ENCODE measurements at regions not wholly inside any gene's neighbourhood (a gene's known extent, or its start where the extent isn't known, plus 50 kb on each side); places are given as distances from the start of the nearest gene placed in this dataset.

DNA sequence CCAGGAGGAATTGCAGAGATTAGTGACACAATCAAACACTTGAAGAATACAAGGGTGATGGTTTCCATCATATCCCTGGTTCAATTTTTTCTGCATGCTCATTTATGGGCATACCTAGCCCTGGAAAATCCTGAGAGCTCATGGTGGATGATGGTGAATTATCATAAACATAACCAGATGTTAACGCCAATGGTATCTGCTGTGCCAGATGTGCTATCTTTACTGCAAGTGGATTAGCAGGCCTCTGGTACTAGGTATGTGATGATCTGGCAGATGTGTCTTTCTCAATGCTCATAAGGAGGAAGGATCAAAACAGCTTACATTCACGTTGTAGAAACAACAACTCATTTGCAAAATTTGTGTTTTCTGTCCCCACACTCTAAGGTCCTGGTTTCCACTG is 150.5 kb downstream of the FZD1 start:
- intact Hi-C loops (cut with micrococcal nuclease) = no loop called here
- ChIA-PET RAD21 (ENCODE audit: low non-redundant PET in 1 of 2, low total read pairs in 2 of 2, uncharacterized antibody in 2 of 2, unreplicated experiment in 2 of 2) (no interaction called here), POLR2A (no interaction called here), CTCF (no interaction called here)
- Histone ChIP-seq H3K9me2 (ENCODE audit: insufficient read depth) (no peaks in the 10 kb centered on the region), H3K36me3 (ENCODE audit: control insufficient read depth in 1 of 2, insufficient read depth in 2 of 2, low read length in 2 of 2) (no peaks in the 10 kb centered on the region), H3K27ac (ENCODE audit: low read depth, low read length) (no peak overlapping the region), H3K9ac (ENCODE audit: low read length) (no peak overlapping the region), H3K4me3 (replicated peaks in 1 of 2; ENCODE audit: low read depth in 1 of 2, low read length in 2 of 2) (no peak overlapping the region), H4K20me1 (ENCODE audit: insufficient read depth) (no peaks in the 10 kb centered on the region), H3K79me2 (ENCODE audit: insufficient read depth, low read length) (no peaks in the 10 kb centered on the region), H3K27me3 (ENCODE audit: insufficient read depth, low read length) (peaks cover 39% of the 10 kb centered on the region; the same call in 1 of the 2 replicates), H3K4me1 (ENCODE audit: control insufficient read depth in 1 of 2, insufficient read depth in 2 of 2, low read length in 2 of 2) (no peaks in the 10 kb centered on the region), H2AFZ (ENCODE audit: low read depth, low read length, poor library complexity, severe bottlenecking) (no peak overlapping the region), H3K4me2 (ENCODE audit: low read length) (no peak overlapping the region), H3K9me3 (ENCODE audit: control insufficient read depth in 1 of 2, insufficient read depth in 1 of 2, low read depth in 1 of 2, low read length in 2 of 2) (no peaks in the 10 kb centered on the region)
- no TSS peak for BruUV-seq (replicated peaks)
- DNase-seq (ENCODE audit: low read depth, low spot score) (no peak), ATAC-seq (no peak)
- TF ChIP-seq SP1 (IDR thresholded peaks at IDR 0.05; ENCODE audit: low read depth) (no peak), ELF1 (IDR thresholded peaks at IDR 0.05; ENCODE audit: borderline replicate concordance, low read depth) (no peak)

DNA sequence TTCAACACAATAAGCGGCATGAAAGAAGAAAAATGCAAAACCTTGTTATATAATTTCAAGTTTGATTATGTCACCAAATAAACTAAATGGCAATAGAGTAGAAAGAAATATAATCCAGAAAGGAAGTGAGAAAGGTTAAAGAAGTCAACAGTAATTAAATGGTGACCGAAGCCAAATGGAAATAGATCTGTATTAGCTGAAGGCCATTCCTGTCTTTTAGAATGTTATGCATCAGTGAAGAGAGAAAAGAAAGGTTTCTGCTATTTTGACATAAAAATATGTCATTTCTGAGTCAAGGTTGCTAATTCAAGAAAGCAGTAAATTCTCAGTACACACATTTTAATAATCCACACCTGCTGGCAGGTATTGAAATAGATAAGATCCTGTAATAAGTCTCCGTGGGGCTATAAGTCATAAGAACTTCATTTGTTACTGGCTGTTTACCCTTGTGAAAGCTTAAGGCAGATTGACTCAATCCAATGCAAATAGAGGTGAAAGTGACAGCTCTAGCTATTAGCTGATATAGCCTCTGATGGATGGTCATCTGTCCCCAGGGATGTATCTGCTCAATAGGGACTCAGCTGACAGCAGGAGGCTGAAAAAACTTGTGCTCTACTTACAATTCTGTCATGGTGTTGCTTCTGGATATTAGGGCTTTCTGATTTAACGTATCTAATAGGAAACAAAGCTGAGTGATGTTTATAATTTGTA is 152.1 kb downstream of the FZD1 start:
- CTCF ChIA-PET = no interaction called here
- no peak overlapping the region for H3K9ac ChIP-seq (ENCODE audit: low read length)
- H3K9me2 ChIP-seq (ENCODE audit: insufficient read depth) = no peaks in the 10 kb centered on the region
- no peaks in the 10 kb centered on the region for H3K4me1 ChIP-seq (ENCODE audit: control insufficient read depth in 1 of 2, insufficient read depth in 2 of 2, low read length in 2 of 2)
- H2AFZ ChIP-seq (ENCODE audit: low read depth, low read length, poor library complexity, severe bottlenecking) = no peak overlapping the region
- ATAC-seq (no peak), DNase-seq (ENCODE audit: low read depth, low spot score) (no peak)
- no peaks in the 10 kb centered on the region for H3K79me2 ChIP-seq (ENCODE audit: insufficient read depth, low read length)
- no TSS peak for BruUV-seq (replicated peaks)
- no peak overlapping the region for H3K4me2 ChIP-seq (ENCODE audit: low read length)
- no peak overlapping the region for H3K27ac ChIP-seq (ENCODE audit: low read depth, low read length)
- no peak for TF ChIP-seq FOSL1 (IDR thresholded peaks at IDR 0.05; ENCODE audit: low read depth)
- TF ChIP-seq, protein P1, sequence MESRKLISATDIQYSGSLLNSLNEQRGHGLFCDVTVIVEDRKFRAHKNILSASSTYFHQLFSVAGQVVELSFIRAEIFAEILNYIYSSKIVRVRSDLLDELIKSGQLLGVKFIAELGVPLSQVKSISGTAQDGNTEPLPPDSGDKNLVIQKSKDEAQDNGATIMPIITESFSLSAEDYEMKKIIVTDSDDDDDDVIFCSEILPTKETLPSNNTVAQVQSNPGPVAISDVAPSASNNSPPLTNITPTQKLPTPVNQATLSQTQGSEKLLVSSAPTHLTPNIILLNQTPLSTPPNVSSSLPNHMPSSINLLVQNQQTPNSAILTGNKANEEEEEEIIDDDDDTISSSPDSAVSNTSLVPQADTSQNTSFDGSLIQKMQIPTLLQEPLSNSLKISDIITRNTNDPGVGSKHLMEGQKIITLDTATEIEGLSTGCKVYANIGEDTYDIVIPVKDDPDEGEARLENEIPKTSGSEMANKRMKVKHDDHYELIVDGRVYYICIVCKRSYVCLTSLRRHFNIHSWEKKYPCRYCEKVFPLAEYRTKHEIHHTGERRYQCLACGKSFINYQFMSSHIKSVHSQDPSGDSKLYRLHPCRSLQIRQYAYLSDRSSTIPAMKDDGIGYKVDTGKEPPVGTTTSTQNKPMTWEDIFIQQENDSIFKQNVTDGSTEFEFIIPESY (IDR thresholded peaks at IDR 0.05; ENCODE audit: extremely low read depth, insufficient replicate concordance, low read length) = no peak
- TF ChIP-seq, protein P2, sequence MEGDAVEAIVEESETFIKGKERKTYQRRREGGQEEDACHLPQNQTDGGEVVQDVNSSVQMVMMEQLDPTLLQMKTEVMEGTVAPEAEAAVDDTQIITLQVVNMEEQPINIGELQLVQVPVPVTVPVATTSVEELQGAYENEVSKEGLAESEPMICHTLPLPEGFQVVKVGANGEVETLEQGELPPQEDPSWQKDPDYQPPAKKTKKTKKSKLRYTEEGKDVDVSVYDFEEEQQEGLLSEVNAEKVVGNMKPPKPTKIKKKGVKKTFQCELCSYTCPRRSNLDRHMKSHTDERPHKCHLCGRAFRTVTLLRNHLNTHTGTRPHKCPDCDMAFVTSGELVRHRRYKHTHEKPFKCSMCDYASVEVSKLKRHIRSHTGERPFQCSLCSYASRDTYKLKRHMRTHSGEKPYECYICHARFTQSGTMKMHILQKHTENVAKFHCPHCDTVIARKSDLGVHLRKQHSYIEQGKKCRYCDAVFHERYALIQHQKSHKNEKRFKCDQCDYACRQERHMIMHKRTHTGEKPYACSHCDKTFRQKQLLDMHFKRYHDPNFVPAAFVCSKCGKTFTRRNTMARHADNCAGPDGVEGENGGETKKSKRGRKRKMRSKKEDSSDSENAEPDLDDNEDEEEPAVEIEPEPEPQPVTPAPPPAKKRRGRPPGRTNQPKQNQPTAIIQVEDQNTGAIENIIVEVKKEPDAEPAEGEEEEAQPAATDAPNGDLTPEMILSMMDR (IDR thresholded peaks at IDR 0.05 in 2 of 3, conservative IDR thresholded peaks at IDR 0.05 in 1 of 3; ENCODE audit: borderline replicate concordance in 1 of 3, insufficient read depth in 1 of 3, low read depth in 2 of 3, low read length in 2 of 3) = no peak
- TF ChIP-seq, protein P3, sequence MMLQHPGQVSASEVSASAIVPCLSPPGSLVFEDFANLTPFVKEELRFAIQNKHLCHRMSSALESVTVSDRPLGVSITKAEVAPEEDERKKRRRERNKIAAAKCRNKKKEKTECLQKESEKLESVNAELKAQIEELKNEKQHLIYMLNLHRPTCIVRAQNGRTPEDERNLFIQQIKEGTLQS (IDR thresholded peaks at IDR 0.05) = no peak
- no peak for TF ChIP-seq EGR1 (IDR thresholded peaks at IDR 0.05; ENCODE audit: low read depth)
- no peak for TF ChIP-seq TCF7L2 (IDR thresholded peaks at IDR 0.05; ENCODE audit: borderline replicate concordance, extremely low read depth, insufficient read depth, insufficient read length)
- TF ChIP-seq SRF (IDR thresholded peaks at IDR 0.05; ENCODE audit: low read depth) = no peak
- TF ChIP-seq CEBPB (IDR thresholded peaks at IDR 0.05; ENCODE audit: low read depth) = no peak
- no peak for TF ChIP-seq ELF1 (IDR thresholded peaks at IDR 0.05; ENCODE audit: borderline replicate concordance, low read depth)
- TF ChIP-seq POLR2AphosphoS5 (IDR thresholded peaks at IDR 0.05; ENCODE audit: low read depth, low read length) = no peak
- no peak for TF ChIP-seq YY1 (IDR thresholded peaks at IDR 0.05; ENCODE audit: extremely low read depth, insufficient replicate concordance, low read depth, low read length)
- RAD21 ChIA-PET (ENCODE audit: low non-redundant PET in 1 of 2, low total read pairs in 2 of 2, uncharacterized antibody in 2 of 2, unreplicated experiment in 2 of 2) = no interaction called here
- intact Hi-C loops (cut with micrococcal nuclease) = no loop called here
- H3K9me3 ChIP-seq (ENCODE audit: control insufficient read depth in 1 of 2, insufficient read depth in 1 of 2, low read depth in 1 of 2, low read length in 2 of 2) = no peaks in the 10 kb centered on the region
- no peaks in the 10 kb centered on the region for H3K36me3 ChIP-seq (ENCODE audit: control insufficient read depth in 1 of 2, insufficient read depth in 2 of 2, low read length in 2 of 2)
- POLR2A ChIA-PET = no interaction called here
- no peaks in the 10 kb centered on the region for H4K20me1 ChIP-seq (ENCODE audit: insufficient read depth)
- no peak overlapping the region for H3K4me3 ChIP-seq (replicated peaks in 1 of 2; ENCODE audit: low read depth in 1 of 2, low read length in 2 of 2)
- H3K27me3 ChIP-seq (ENCODE audit: insufficient read depth, low read length) = peaks cover 27% of the 10 kb centered on the region; the same call in 1 of the 2 replicates
